LoVo (cell line): ENCODE measurements at regions not wholly inside any gene's neighbourhood (a gene's known extent, or its start where the extent isn't known, plus 50 kb on each side); places are given as distances from the start of the nearest gene placed in this dataset.
"Not testable (repeated sequence)": the region's sequence is repeated elsewhere in the genome, so short reads cannot be mapped to it uniquely, and the experiment has no call there.

ENCODE experiments used
- DNase-seq: peaks from one replicate; pipeline ENCODE4 v3.0.0-alpha.2; 2016; ENCODE audit warnings: low spot score

GRCh38 chr11:46223252-46223513, 54.3 kb upstream of the CREB3L1 start:
- DNase-seq: no peak

DNA sequence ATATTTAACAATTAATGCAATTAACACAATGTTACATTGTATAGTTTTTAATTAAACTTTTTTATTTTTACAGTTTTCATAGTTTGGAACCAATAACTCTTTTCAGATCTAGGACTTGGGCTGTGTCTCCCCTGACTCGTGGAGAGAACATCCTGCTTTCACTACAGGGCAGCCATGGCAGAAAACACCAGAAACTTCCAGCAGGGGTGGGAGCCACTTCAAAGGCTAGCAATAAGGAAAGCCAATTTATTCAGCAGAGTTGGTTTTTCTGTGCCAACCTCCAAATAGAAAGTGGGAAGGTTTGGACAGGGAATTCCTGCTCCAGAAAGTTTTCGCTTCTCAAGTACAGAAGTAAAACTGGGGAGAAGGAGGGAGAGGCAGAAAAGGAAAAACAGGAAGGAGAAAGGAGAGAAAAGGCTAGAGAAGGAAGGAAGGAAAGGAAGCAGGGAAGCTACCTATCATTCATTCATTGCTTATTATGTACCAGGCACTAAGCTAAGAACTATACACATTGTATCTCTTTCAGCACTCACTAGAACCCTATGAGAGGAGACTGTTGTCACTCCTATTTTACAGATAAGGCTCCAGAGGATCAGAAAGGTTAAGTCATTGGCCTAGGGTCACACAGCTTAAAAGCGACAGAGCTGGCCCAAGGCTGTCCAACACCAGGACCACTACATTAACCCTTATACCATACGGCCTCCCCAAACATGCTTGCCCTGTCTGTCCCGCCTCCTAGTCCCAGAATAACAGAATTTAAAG, 54.8 kb upstream of the CREB3L1 start:
- no peak for DNase-seq

- no peak for DNase-seq
Observed at GRCh38 chr11:46220313-46220712, 57.1 kb upstream of the CREB3L1 start.

DNA sequence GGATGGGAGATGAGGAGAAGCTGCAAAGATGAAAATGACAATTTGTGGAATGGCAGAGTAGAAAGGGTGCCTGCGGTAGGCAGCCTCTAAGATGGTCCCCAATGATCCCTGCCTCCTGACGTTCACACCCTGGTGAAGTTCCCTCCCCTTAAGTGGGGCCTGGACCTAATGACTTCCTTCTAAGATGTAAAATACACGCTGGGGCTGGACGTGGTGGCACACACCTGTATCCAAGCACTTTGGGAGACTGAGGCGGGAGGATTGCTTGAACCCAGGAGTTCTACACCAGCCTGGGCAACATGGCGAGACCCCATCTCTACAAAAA, 60.7 kb upstream of the CREB3L1 start:
- no peak for DNase-seq

DNA sequence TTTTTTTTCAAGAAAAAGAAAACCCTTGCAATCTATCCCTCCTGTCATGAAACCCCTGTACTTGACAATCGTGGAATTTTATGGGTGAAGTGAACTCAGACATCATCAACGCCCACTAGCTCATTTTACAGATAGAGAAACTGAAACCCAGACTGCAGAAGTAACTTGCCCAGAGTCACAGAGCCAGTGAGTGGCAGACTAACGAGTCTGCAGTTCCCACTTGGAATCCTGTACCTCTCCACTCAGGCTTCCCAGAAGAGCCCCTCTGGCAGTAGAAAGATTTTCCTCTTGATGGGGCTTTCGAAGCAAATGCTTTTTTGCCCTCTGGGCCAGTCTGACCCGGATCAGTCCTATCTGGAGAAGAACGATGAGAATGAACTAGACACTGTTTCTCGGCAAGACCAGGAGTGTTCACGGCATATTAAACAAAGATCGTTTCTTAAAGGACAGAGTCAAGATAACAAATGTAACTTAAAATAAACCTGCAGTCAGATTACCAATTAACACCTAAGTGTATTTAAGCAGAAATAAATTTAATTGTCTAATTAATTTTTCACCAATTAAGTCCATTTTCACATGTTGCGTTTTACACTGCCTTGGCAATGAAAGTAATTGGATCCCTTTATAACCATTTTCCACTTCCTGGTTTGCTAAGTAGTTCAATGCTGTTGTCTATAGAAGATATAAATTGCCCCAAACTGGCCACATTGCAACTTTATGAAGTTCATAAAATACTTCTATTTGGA, 61.3 kb upstream of the CREB3L1 start:
- DNase-seq: no peak

- DNase-seq: no peak
Observed at GRCh38 chr11:46215208-46215931, 62.1 kb upstream of the CREB3L1 start.

DNA sequence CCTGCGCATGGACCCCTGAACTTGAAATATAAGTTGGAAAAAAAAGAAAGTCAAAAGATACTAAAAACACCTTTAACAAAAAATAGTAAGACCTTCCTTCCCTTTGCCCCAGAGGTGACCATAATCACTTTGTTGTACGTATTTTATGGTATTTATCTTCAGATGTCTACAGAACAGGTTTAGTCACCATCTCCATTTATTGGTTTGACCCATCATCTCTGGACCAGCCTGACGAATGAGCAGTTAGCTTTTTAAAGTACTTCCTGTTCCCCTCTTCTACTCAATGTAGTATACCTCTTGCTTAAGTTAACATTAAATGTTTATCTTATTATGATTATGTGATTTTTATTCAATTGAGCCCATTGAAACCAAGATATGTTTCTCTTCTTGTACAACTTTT, 64.7 kb upstream of the CREB3L1 start:
- DNase-seq: no peak

GRCh38 chr11:46210856-46211255, 66.6 kb upstream of the CREB3L1 start:
- DNase-seq: no peak

GRCh38 chr11:46210133-46210636, 67.3 kb upstream of the CREB3L1 start:
- no peak for DNase-seq

GRCh38 chr11:46209624-46210023, 67.8 kb upstream of the CREB3L1 start:
- not testable (repeated sequence) for DNase-seq

DNA sequence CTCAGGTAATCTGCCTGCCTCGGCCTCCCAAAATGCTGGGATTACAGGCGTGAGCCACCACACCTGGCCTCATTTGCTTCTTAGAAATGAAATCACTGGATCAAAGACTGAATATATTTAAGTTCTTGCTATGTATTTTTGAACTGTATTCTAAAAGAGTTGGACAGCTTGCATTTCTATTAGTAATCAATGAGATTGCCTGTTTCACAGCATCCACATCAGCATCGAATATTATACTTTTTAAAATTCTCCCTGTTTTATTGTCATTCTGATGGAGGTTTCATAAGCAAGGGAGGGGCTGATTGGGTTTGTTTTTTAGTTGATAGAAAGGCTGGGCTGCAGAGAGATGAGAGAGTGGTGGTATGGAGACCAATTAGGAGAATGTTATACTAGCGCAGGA, 68.7 kb upstream of the CREB3L1 start:
- no peak for DNase-seq

- DNase-seq: no peak
Observed at GRCh38 chr11:46207270-46207669, 70.2 kb upstream of the CREB3L1 start.

DNA sequence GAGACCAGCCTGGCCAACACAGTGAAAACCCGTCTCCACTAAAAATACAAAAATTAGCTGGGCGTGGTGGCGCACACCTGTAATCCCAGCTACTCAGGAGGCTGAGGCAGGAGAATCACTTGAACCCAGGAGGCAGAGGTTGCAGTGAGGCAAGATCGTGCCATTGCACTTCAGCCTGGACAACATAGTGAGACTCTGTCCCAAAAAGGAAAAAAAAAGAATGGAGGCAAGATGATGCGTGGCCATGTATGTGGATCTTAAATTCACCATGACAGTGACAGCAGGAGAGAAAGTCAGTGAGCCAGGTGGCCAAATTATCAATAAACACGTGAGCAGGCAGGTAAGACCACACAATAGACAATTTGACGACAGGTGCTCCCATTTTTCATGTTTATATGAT, 73.0 kb upstream of the CREB3L1 start:
- DNase-seq: not testable (repeated sequence)

- DNase-seq: no peak
Observed at GRCh38 chr11:46203746-46204145, 73.7 kb upstream of the CREB3L1 start.

- DNase-seq: no peak
Observed at GRCh38 chr11:46202696-46203391, 74.6 kb upstream of the CREB3L1 start.

DNA sequence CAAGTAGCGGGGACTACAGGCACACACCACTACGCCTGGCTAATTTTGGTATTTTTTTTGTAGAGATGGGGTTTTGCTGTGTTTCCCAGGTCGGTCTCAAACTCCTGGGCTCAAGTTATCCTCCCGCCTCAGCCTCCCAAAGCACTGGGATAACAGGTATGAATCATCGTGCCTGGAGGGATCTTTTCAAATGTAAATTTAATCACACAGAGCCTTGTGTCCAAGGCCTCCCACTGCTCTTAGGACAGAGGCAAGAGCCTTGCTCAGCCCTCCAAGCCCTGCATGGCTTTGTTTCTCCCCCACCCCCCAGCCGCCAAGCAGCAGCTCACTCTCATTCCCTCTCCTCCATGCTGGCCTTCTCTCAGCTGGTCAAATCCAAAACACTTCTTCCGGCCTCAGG, 75.3 kb upstream of the CREB3L1 start:
- no peak for DNase-seq

- DNase-seq: no peak
Observed at GRCh38 chr11:46200537-46201281, 76.8 kb upstream of the CREB3L1 start.

- DNase-seq: no peak
Observed at GRCh38 chr11:46198245-46199240, 77.3 kb upstream of the PHF21A start.

DNA sequence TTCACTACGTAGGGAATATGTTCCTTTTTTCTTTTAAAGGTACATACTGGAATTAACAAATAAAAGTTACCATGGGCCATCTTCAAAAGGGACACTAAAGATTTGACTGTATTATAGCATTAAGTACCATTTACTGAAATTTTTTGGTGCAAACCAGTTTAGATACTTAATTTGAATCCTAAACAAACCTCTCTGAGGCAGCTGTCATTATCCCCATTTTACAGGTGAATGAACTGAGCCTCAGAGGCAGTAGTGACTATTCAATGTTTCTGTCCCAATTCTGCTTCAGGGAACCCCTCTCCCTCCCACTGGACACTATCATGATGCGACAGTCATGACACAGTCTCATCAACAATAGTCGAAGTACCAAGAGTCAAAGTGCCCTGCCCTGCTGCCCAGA, 76.2 kb upstream of the PHF21A start:
- DNase-seq: no peak

DNA sequence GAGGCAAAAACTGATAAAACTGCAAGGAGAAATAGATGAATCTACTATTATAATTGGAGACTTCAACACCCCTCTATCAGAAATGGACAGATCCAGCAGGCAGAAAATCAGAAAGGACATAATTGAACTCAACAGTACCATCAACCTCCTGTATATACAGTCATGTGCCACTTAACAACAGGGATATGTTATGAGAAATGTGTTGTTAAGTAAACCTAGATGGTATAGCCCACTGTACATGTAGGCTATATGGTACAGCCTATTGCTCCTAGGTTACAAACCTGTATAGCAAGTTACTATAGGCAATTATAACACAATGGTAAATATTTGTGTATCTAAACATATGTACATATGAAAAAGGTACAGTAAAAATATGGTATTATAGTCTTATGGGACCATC, 66.8 kb upstream of the PHF21A start:
- no peak for DNase-seq

DNA sequence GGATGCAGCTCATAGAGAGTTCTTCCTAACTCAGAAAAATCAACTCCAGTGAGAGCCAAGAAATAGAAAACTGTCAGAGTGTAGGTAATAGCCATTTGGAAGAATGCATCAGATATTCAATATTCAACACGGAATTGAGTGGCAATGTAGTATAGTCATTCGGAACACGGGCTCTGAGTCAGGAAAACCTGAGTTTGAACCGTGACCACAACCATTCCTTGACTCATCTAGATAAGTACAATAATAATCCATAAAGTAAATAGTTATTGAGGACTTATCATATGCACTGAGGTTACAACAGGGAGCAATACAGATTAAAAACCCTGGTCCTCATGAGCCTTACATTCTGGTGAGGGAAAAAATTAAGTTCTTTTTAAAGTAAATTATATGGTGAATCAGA, 62.6 kb upstream of the PHF21A start:
- DNase-seq: peak; percentile 11
